A549 (cell line): ENCODE measurements at regions not wholly inside any gene's neighbourhood (a gene's known extent, or its start where the extent isn't known, plus 50 kb on each side); places are given as distances from the start of the nearest gene placed in this dataset.

Source experiments
- ATAC-seq, 2 experiments: fragments of 200-7000 bp in 1 of 2; fragments of >200 bp in 1 of 2; cut with Nextera tagmentation in 1 of 2; cut with Tn5 transposase in 1 of 2; 3 replicates each; pipeline versions ENCODE4 v1.8.0 to v1.9.1; 2018 to 2020; ENCODE audit warnings: mild to moderate bottlenecking in 1 of 2, moderate library complexity in 1 of 2
- CTCF ChIA-PET: fragments of 300-600 bp; sonication (Branson Sonifier 250); formaldehyde crosslinking; extraction: SDS; loops from one replicate; lab custom pipeline; 2021; ENCODE audit warnings: antibody characterized with exemption, inconsistent platforms; lab: Yijun Ruan, JAX
- POLR2A ChIA-PET: fragments of 350-600 bp; formaldehyde crosslinking; extraction: SDS; loops from one replicate; lab custom pipeline; 2021; ENCODE audit warnings: antibody characterized with exemption, inconsistent platforms; lab: Yijun Ruan, JAX
- DNase-seq, 2 experiments: peaks; one replicate each; pipeline versions ENCODE4 v3.0.0 to v3.0.0-alpha.2; 2011 to 2016; ENCODE audit warnings: low read depth in 1 of 2, low spot score in 1 of 2
- FAIRE-seq: peaks from 2 replicates; lab custom pipeline; 2011; peaks lifted over from hg19 to GRCh38; lab: Jason Lieb, UNC
- H3K27ac ChIP-seq, 2 experiments: fragments of >200 bp; sonication (Bioruptor Twin); formaldehyde crosslinking; 3 replicates each; pipeline ENCODE4 v1.5.1; 2016 to 2017
- H3K4me1 ChIP-seq: fragments of >200 bp; sonication (Bioruptor Twin); formaldehyde crosslinking; 3 replicates; pipeline ENCODE4 v1.6.1; 2016
- H3K4me2 ChIP-seq: fragments of >200 bp; sonication (Bioruptor Twin); formaldehyde crosslinking; 3 replicates; pipeline ENCODE4 v1.6.1; 2016
- H3K4me3 ChIP-seq: fragments of >200 bp; sonication (Bioruptor Twin); formaldehyde crosslinking; 3 replicates; pipeline ENCODE4 v1.5.1; 2016
- H3K9me3 ChIP-seq: fragments of >200 bp; sonication (Bioruptor Twin); formaldehyde crosslinking; 3 replicates; pipeline ENCODE4 v1.6.1; 2016
- ATOH8 ChIP-seq: fragments of 250-450 bp; sonication (Bioruptor Pico); IDR thresholded peaks from 2 replicates; pipeline ENCODE4 v1.5.0; 2020; ENCODE audit warnings: low read depth, mild to moderate bottlenecking, moderate library complexity
- CBX8 ChIP-seq: fragments of 200-600 bp; sonication (generic); IDR thresholded peaks from 2 replicates; pipeline ENCODE4 v1.6.1; 2016
- CEBPB ChIP-seq, 2 experiments: fragments of >200 bp in 1 of 2; sonication (Bioruptor Twin) in 1 of 2; formaldehyde crosslinking in 1 of 2; IDR thresholded peaks; 2 replicates each; pipeline ENCODE4 v1.6.1; 2012 to 2016
- CHD2 ChIP-seq: fragments of 150-350 bp; IDR thresholded peaks from 2 replicates; pipeline ENCODE4 v1.6.1; 2014; ENCODE audit warnings: low read length; ENCODE audit not compliant: partially characterized antibody
- EHMT2 ChIP-seq: fragments of 200-600 bp; sonication (generic); IDR thresholded peaks from 2 replicates; pipeline ENCODE4 v1.6.1; 2016; ENCODE audit warnings: antibody characterized with exemption, low read depth, mild to moderate bottlenecking, moderate library complexity
- ESRRA ChIP-seq: fragments of 150-350 bp; IDR thresholded peaks from 2 replicates; pipeline ENCODE4 v1.6.1; 2014; ENCODE audit warnings: mild to moderate bottlenecking, low read length, borderline replicate concordance
- FOSB ChIP-seq: fragments of 250-450 bp; sonication (Bioruptor Pico); IDR thresholded peaks from 2 replicates; pipeline ENCODE4 v1.5.0; 2020; ENCODE audit warnings: mild to moderate bottlenecking, moderate library complexity
- FOXS1 ChIP-seq: fragments of 250-450 bp; sonication (Bioruptor Pico); IDR thresholded peaks from 2 replicates; pipeline ENCODE4 v1.5.0; 2020; ENCODE audit warnings: mild to moderate bottlenecking, moderate library complexity
- HES2 ChIP-seq: fragments of >200 bp; sonication (Bioruptor Twin); formaldehyde crosslinking; IDR thresholded peaks from 2 replicates; pipeline ENCODE4 v1.6.1; 2016
- HOXA7 ChIP-seq: fragments of 250-450 bp; sonication (Bioruptor Pico); IDR thresholded peaks from 2 replicates; pipeline ENCODE4 v1.5.0; 2020; ENCODE audit warnings: mild to moderate bottlenecking, moderate library complexity
- HOXB5 ChIP-seq: fragments of 250-450 bp; sonication (Bioruptor Pico); IDR thresholded peaks from 2 replicates; pipeline ENCODE4 v1.5.0; 2020; ENCODE audit warnings: mild to moderate bottlenecking, moderate library complexity
- PBX3 ChIP-seq: IDR thresholded peaks from 2 replicates; pipeline ENCODE4 v1.6.1; 2012
- PHF8 ChIP-seq: fragments of 200-600 bp; sonication (generic); IDR thresholded peaks from 2 replicates; pipeline ENCODE4 v1.6.1; 2016; ENCODE audit warnings: low read depth, mild to moderate bottlenecking, antibody characterized with exemption, moderate library complexity, borderline replicate concordance
- REST ChIP-seq: fragments of 200-600 bp; sonication (generic); IDR thresholded peaks from 2 replicates; pipeline ENCODE4 v1.6.1; 2016; ENCODE audit warnings: antibody characterized with exemption, mild to moderate bottlenecking, moderate library complexity
- TP53 ChIP-seq: fragments of 250-450 bp; sonication (Bioruptor Pico); IDR thresholded peaks from 2 replicates; pipeline ENCODE4 v1.5.0; 2021; ENCODE audit warnings: mild to moderate bottlenecking, moderate library complexity
- ZC3H11A ChIP-seq: fragments of 450-650 bp; IDR thresholded peaks from 2 replicates; pipeline ENCODE4 v1.6.1; 2014; ENCODE audit warnings: antibody characterized with exemption, mild to moderate bottlenecking
- ZNF302 ChIP-seq: fragments of 250-450 bp; sonication (Bioruptor Pico); IDR thresholded peaks from 2 replicates; pipeline ENCODE4 v1.9.0; 2021; ENCODE audit warnings: inconsistent platforms, mild to moderate bottlenecking, moderate library complexity
- ZSCAN20 ChIP-seq: fragments of 250-450 bp; sonication (Bioruptor Pico); IDR thresholded peaks from 2 replicates; pipeline ENCODE4 v1.8.0; 2022; ENCODE audit warnings: mild to moderate bottlenecking, moderate library complexity
- WGBS: methylation state at CpG from one replicate; pipeline ENCODE4 v1.1.6; 2017; ENCODE audit errors: missing lambda C conversion rate; 5-methylcytosine and 5-hydroxymethylcytosine counted together
- TF ChIP-seq, protein P1 (sequence below): fragments of 450-650 bp; IDR thresholded peaks from 2 replicates; pipeline ENCODE4 v1.6.1; 2014; ENCODE audit warnings: antibody characterized with exemption

- 83% methylated on average over 5 of the region's 5 CpGs for WGBS
- DNase-seq (no peak), FAIRE-seq (no peak), ATAC-seq (no peak)
- no peaks in the 10 kb centered on the region for H3K4me1 ChIP-seq
- H3K9me3 ChIP-seq = no peaks in the 10 kb centered on the region
- no peak overlapping the region for H3K4me2 ChIP-seq
- H3K27ac ChIP-seq = no peak overlapping the region
- CTCF ChIA-PET = interaction anchor here (0.7 kb wide), 1 partner anchor 583 kb away, joined by 3 read pairs; no protein-coding TSS in a partner anchor
- no peak overlapping the region for H3K4me3 ChIP-seq
- TF ChIP-seq CHD2 (no peak), CEBPB (IDR thresholded peaks at IDR 0.05) (no peak), HOXA7 (CRISPR knock-in tag) (no peak), ZNF302 (CRISPR knock-in tag) (no peak), CBX8 (no peak)
- TF ChIP-seq, protein P1, sequence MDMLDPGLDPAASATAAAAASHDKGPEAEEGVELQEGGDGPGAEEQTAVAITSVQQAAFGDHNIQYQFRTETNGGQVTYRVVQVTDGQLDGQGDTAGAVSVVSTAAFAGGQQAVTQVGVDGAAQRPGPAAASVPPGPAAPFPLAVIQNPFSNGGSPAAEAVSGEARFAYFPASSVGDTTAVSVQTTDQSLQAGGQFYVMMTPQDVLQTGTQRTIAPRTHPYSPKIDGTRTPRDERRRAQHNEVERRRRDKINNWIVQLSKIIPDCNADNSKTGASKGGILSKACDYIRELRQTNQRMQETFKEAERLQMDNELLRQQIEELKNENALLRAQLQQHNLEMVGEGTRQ = no peak
- POLR2A ChIA-PET = no interaction called here
Measured at GRCh38 chr12:74732826-74733225, 195.2 kb downstream of the ATXN7L3B start.

DNA sequence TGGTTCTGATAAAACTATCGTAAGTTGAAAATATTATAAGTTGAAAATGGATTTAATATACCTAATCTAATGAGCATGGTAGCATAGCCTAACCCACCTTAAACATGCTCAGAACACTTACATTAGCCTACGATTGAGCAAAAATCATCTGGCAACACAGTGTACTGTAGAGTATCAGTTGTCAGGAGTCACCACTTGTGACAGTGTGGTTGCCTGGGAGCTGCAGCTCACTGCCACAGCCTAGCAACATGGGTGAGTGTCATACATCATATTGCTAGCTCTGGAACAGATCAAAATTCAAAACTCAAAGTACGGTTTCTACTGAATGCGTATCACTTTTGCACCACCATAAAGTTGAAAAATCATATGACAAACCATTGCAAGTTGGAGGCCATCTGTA is 203.5 kb downstream of the ATXN7L3B start:
- no peak overlapping the region for H3K27ac ChIP-seq
- no peak for ATAC-seq
- no peak overlapping the region for H3K4me3 ChIP-seq
- DNase-seq = no peak
- CTCF ChIA-PET = no interaction called here
- H3K4me1 ChIP-seq = no peaks in the 10 kb centered on the region
- POLR2A ChIA-PET = no interaction called here
- H3K4me2 ChIP-seq = no peak overlapping the region
- FAIRE-seq = no peak
- WGBS = 65% methylated on average over 4 of the region's 4 CpGs
- H3K9me3 ChIP-seq = no peaks in the 10 kb centered on the region
- TF ChIP-seq EHMT2 (no peak), PHF8 (no peak), ATOH8 (CRISPR knock-in tag) (no peak), CHD2 (no peak), CEBPB (IDR thresholded peaks at IDR 0.05) (no peak), HOXB5 (CRISPR knock-in tag) (no peak), ESRRA (no peak), ZSCAN20 (CRISPR knock-in tag) (no peak), TP53 (CRISPR knock-in tag) (no peak), PBX3 (no peak), FOXS1 (CRISPR knock-in tag) (no peak), ZC3H11A (no peak), ZNF302 (CRISPR knock-in tag) (no peak), HES2 (no peak), FOSB (CRISPR knock-in tag) (no peak), REST (no peak)
